ENCODE measurements at regions not wholly inside any gene's neighbourhood (a gene's known extent, or its start where the extent isn't known, plus 50 kb on each side); places are given as distances from the start of the nearest gene placed in this dataset.

GRCh38 chr5:34501016-34501415, 155.1 kb upstream of the RAI14 start:
- no peak for DNase-seq (ENCODE audit: extremely low read depth in 1 of 2, low read depth in 1 of 2)

GRCh38 chr5:34501840-34502239, 154.3 kb upstream of the RAI14 start:
- DNase-seq (ENCODE audit: extremely low read depth in 1 of 2, low read depth in 1 of 2) = no peak

- DNase-seq (ENCODE audit: extremely low read depth in 1 of 2, low read depth in 1 of 2) = no peak
Observed at GRCh38 chr5:34502581-34502980, 153.5 kb upstream of the RAI14 start.

GRCh38 chr5:34503379-34504253, 152.5 kb upstream of the RAI14 start:
- no peak for DNase-seq (ENCODE audit: extremely low read depth in 1 of 2, low read depth in 1 of 2)

GRCh38 chr5:34504967-34505366, 151.2 kb upstream of the RAI14 start:
- no peak for DNase-seq (ENCODE audit: extremely low read depth in 1 of 2, low read depth in 1 of 2)

- no peak for DNase-seq (ENCODE audit: extremely low read depth in 1 of 2, low read depth in 1 of 2)
Observed at GRCh38 chr5:34505731-34506130, 150.4 kb upstream of the RAI14 start.

GRCh38 chr5:34507933-34508332, 148.2 kb upstream of the RAI14 start:
- no peak for DNase-seq (ENCODE audit: extremely low read depth in 1 of 2, low read depth in 1 of 2)

- DNase-seq (ENCODE audit: extremely low read depth in 1 of 2, low read depth in 1 of 2) = no peak
Observed at GRCh38 chr5:34509392-34509791, 146.7 kb upstream of the RAI14 start.

GRCh38 chr5:34510002-34510401, 146.1 kb upstream of the RAI14 start:
- DNase-seq (ENCODE audit: extremely low read depth in 1 of 2, low read depth in 1 of 2) = no peak

GRCh38 chr5:34511063-34511462, 145.1 kb upstream of the RAI14 start:
- no peak for DNase-seq (ENCODE audit: extremely low read depth in 1 of 2, low read depth in 1 of 2)

- no peak for DNase-seq (ENCODE audit: extremely low read depth in 1 of 2, low read depth in 1 of 2)
Observed at GRCh38 chr5:34511481-34511880, 144.6 kb upstream of the RAI14 start.

GRCh38 chr5:34511915-34512314, 144.2 kb upstream of the RAI14 start:
- no peak for DNase-seq (ENCODE audit: extremely low read depth in 1 of 2, low read depth in 1 of 2)

- DNase-seq (ENCODE audit: extremely low read depth in 1 of 2, low read depth in 1 of 2) = no peak
Observed at GRCh38 chr5:34516166-34516565, 140.0 kb upstream of the RAI14 start.

- no peak for DNase-seq (ENCODE audit: extremely low read depth in 1 of 2, low read depth in 1 of 2)
Observed at GRCh38 chr5:34516686-34517085, 139.4 kb upstream of the RAI14 start.

GRCh38 chr5:34517249-34517648, 138.9 kb upstream of the RAI14 start:
- no peak for DNase-seq (ENCODE audit: extremely low read depth in 1 of 2, low read depth in 1 of 2)

GRCh38 chr5:34519489-34520220, 136.5 kb upstream of the RAI14 start:
- DNase-seq (ENCODE audit: extremely low read depth in 1 of 2, low read depth in 1 of 2) = no peak

- DNase-seq (ENCODE audit: extremely low read depth in 1 of 2, low read depth in 1 of 2) = no peak
Observed at GRCh38 chr5:34521628-34522290, 134.4 kb upstream of the RAI14 start.

- DNase-seq (ENCODE audit: extremely low read depth in 1 of 2, low read depth in 1 of 2) = peak; percentile 4 to 24
Observed at GRCh38 chr5:34522599-34523386, 133.3 kb upstream of the RAI14 start.

- DNase-seq (ENCODE audit: extremely low read depth in 1 of 2, low read depth in 1 of 2) = no peak
Observed at GRCh38 chr5:34523387-34523726, 132.8 kb upstream of the RAI14 start.

- no peak for DNase-seq (ENCODE audit: extremely low read depth in 1 of 2, low read depth in 1 of 2)
Observed at GRCh38 chr5:34524123-34524522, 132.0 kb upstream of the RAI14 start.

GRCh38 chr5:34525761-34526160, 130.4 kb upstream of the RAI14 start:
- no peak for DNase-seq (ENCODE audit: extremely low read depth in 1 of 2, low read depth in 1 of 2)
